IMR-90 (cell line): ENCODE measurements at regions not wholly inside any gene's neighbourhood (a gene's known extent, or its start where the extent isn't known, plus 50 kb on each side); places are given as distances from the start of the nearest gene placed in this dataset.

ENCODE experiments used
- ATAC-seq: fragments of 200-7000 bp; cut with Tn5 transposase; 2 replicates; pipeline ENCODE4 v1.9.1; 2020; ENCODE audit warnings: low read depth, mild to moderate bottlenecking, moderate library complexity
- BruUV-seq: library from RNA; stranded (reverse); fragments of 400-500 nt; replicated peaks from 2 replicates; lab custom pipeline; 2021; lab: Mats Ljungman, UMichigan
- CTCF ChIA-PET: fragments of 300-600 bp; formaldehyde crosslinking; extraction: SDS; loops from one replicate; lab custom pipeline; 2021; ENCODE audit warnings: antibody characterized with exemption; lab: Yijun Ruan, JAX
- POLR2A ChIA-PET: fragments of 300-600 bp; sonication (Branson Sonifier 250); formaldehyde crosslinking; loops from one replicate; lab custom pipeline; 2022; ENCODE audit warnings: antibody characterized with exemption; ENCODE audit not compliant: unreplicated experiment; lab: Charles Lee
- DNase-seq: peaks from one replicate; pipeline ENCODE4 v3.0.0; 2013
- H2AFZ ChIP-seq: replicated peaks from 2 replicates; pipeline ENCODE3; 2013; ENCODE audit warnings: low read length, mild to moderate bottlenecking; ENCODE audit not compliant: poor library complexity
- H2AK5ac ChIP-seq: 2 replicates; pipeline ENCODE4 v1.6.1; 2013; ENCODE audit warnings: low read depth, low read length, inconsistent platforms
- H2AK9ac ChIP-seq: replicated peaks from 2 replicates; pipeline ENCODE3; 2013; ENCODE audit warnings: mild to moderate bottlenecking, low read depth, low read length, moderate library complexity; ENCODE audit not compliant: poor library complexity
- H2BK120ac ChIP-seq: 2 replicates; pipeline ENCODE4 v1.6.1; 2013; ENCODE audit warnings: low read depth, low read length, inconsistent platforms
- H2BK15ac ChIP-seq: 3 replicates; pipeline ENCODE4 v1.6.1; 2013; ENCODE audit warnings: low read depth, low read length, inconsistent platforms
- H2BK20ac ChIP-seq: 2 replicates; pipeline ENCODE4 v1.6.1; 2013; ENCODE audit warnings: low read depth, mild to moderate bottlenecking, inconsistent platforms, low read length, moderate library complexity
- H2BK5ac ChIP-seq: 2 replicates; pipeline ENCODE4 v1.6.1; 2013; ENCODE audit warnings: mild to moderate bottlenecking, low read depth, low read length, inconsistent platforms; ENCODE audit not compliant: poor library complexity, severe bottlenecking
- H3K14ac ChIP-seq: replicated peaks from 2 replicates; pipeline ENCODE4 v1.6.1; 2013; ENCODE audit warnings: low read depth, low read length, inconsistent platforms
- H3K18ac ChIP-seq: 2 replicates; pipeline ENCODE4 v1.6.1; 2013; ENCODE audit warnings: low read depth, low read length, control low read depth
- H3K23ac ChIP-seq: 2 replicates; pipeline ENCODE4 v1.6.1; 2013; ENCODE audit warnings: low read depth, low read length, inconsistent platforms
- H3K27ac ChIP-seq: 2 replicates; pipeline ENCODE4 v1.5.1; 2013; ENCODE audit warnings: mild to moderate bottlenecking, control low read depth, low read length; ENCODE audit not compliant: insufficient read depth
- H3K27me3 ChIP-seq: 2 replicates; pipeline ENCODE4 v1.6.1; 2013; ENCODE audit warnings: low read length; ENCODE audit not compliant: control insufficient read depth, insufficient read depth
- H3K36me3 ChIP-seq: 2 replicates; pipeline ENCODE4 v1.6.1; 2013; ENCODE audit warnings: low read length, mixed read lengths; ENCODE audit not compliant: control insufficient read depth, insufficient read depth
- H3K4ac ChIP-seq: 2 replicates; pipeline ENCODE4 v1.6.1; 2013; ENCODE audit warnings: low read depth, low read length, inconsistent platforms
- H3K4me1 ChIP-seq: 2 replicates; pipeline ENCODE4 v1.6.1; 2013; ENCODE audit warnings: low read length, mixed read lengths; ENCODE audit not compliant: control insufficient read depth, insufficient read depth
- H3K4me2 ChIP-seq: 2 replicates; pipeline ENCODE4 v1.6.1; 2013; ENCODE audit warnings: low read depth, mild to moderate bottlenecking, control low read depth, low read length, moderate library complexity
- H3K4me3 ChIP-seq: 2 replicates; pipeline ENCODE4 v1.5.1; 2013; ENCODE audit warnings: low read depth, mild to moderate bottlenecking, control low read depth, low read length, moderate library complexity; ENCODE audit not compliant: insufficient read depth
- H3K56ac ChIP-seq: 2 replicates; pipeline ENCODE4 v1.6.1; 2013; ENCODE audit warnings: low read length, inconsistent platforms; ENCODE audit not compliant: insufficient read depth; ENCODE audit errors: extremely low read depth
- H3K79me1 ChIP-seq, 2 experiments: 2 replicates each; pipeline ENCODE4 v1.6.1; 2013; ENCODE audit warnings: low read length in 2 of 2, inconsistent platforms in 1 of 2, low read depth in 1 of 2
- H3K9ac ChIP-seq: 2 replicates; pipeline ENCODE4 v1.6.1; 2013; ENCODE audit warnings: low read depth, low read length, control low read depth
- H3K9me1 ChIP-seq: 2 replicates; pipeline ENCODE4 v1.6.1; 2013; ENCODE audit warnings: low read length, inconsistent platforms; ENCODE audit not compliant: insufficient read depth
- H3K9me3 ChIP-seq: 2 replicates; pipeline ENCODE4 v1.6.1; 2013; ENCODE audit warnings: low read length; ENCODE audit not compliant: control insufficient read depth, insufficient read depth
- H4K20me1 ChIP-seq: 2 replicates; pipeline ENCODE4 v1.6.1; 2013; ENCODE audit warnings: low read length, inconsistent platforms; ENCODE audit not compliant: insufficient read depth
- H4K5ac ChIP-seq: 2 replicates; pipeline ENCODE4 v1.6.1; 2013; ENCODE audit warnings: mild to moderate bottlenecking, low read depth, low read length, control low read depth
- H4K8ac ChIP-seq, 2 experiments: 2 replicates each; pipeline ENCODE4 v1.6.1; 2013; ENCODE audit warnings: low read depth in 2 of 2, low read length in 2 of 2, control low read depth in 1 of 2, inconsistent platforms in 1 of 2
- H4K91ac ChIP-seq: 2 replicates; pipeline ENCODE4 v1.6.1; 2013; ENCODE audit warnings: low read depth, low read length, inconsistent platforms; ENCODE audit not compliant: insufficient read depth
- BHLHE40 ChIP-seq: fragments of 150-350 bp; IDR thresholded peaks from 2 replicates; pipeline ENCODE4 v1.6.1; 2016; ENCODE audit warnings: mild to moderate bottlenecking, low read depth, low read length
- CEBPB ChIP-seq: IDR thresholded peaks from 2 replicates; pipeline ENCODE4 v1.6.1; 2012; ENCODE audit warnings: low read depth, low read length, improper control_type of control experiment
- CHD1 ChIP-seq: IDR thresholded peaks from 2 replicates; pipeline ENCODE4 v1.6.1; 2012; ENCODE audit warnings: low read depth, low read length, improper control_type of control experiment
- FOS ChIP-seq: fragments of 150-350 bp; IDR thresholded peaks from 2 replicates; pipeline ENCODE4 v1.6.1; 2016; ENCODE audit warnings: low read depth, low read length
- MAFK ChIP-seq: IDR thresholded peaks from 2 replicates; pipeline ENCODE4 v1.6.1; 2012; ENCODE audit warnings: low read depth, low read length, improper control_type of control experiment
- MAZ ChIP-seq: IDR thresholded peaks from 2 replicates; pipeline ENCODE4 v1.6.1; 2012; ENCODE audit warnings: low read depth, mild to moderate bottlenecking, low read length, improper control_type of control experiment, moderate library complexity, borderline replicate concordance
- MXI1 ChIP-seq: IDR thresholded peaks from 2 replicates; pipeline ENCODE4 v1.6.1; 2012; ENCODE audit warnings: low read depth, mild to moderate bottlenecking, low read length, moderate library complexity, borderline replicate concordance
- NFE2L2 ChIP-seq: fragments of 150-350 bp; IDR thresholded peaks from 2 replicates; pipeline ENCODE4 v1.6.1; 2016; ENCODE audit warnings: low read depth, mild to moderate bottlenecking, low read length
- POLR2A ChIP-seq: IDR thresholded peaks from 2 replicates; pipeline ENCODE4 v1.6.1; 2012; ENCODE audit warnings: mild to moderate bottlenecking, low read depth, low read length
- RAD21 ChIP-seq: IDR thresholded peaks from 2 replicates; pipeline ENCODE4 v1.6.1; 2012; ENCODE audit warnings: low read length, improper control_type of control experiment
- RCOR1 ChIP-seq: IDR thresholded peaks from 2 replicates; pipeline ENCODE4 v1.6.1; 2012; ENCODE audit warnings: mild to moderate bottlenecking, low read length, improper control_type of control experiment; ENCODE audit not compliant: insufficient replicate concordance
- RFX5 ChIP-seq: IDR thresholded peaks from 2 replicates; pipeline ENCODE4 v1.8.0; 2012; ENCODE audit warnings: low read depth, mild to moderate bottlenecking, low read length, moderate library complexity
- SMC3 ChIP-seq: fragments of 150-350 bp; IDR thresholded peaks from 2 replicates; pipeline ENCODE4 v1.6.1; 2016; ENCODE audit warnings: low read depth, mild to moderate bottlenecking, antibody characterized with exemption, low read length, moderate library complexity
- USF2 ChIP-seq: fragments of 150-350 bp; IDR thresholded peaks from 2 replicates; pipeline ENCODE4 v1.6.1; 2017; ENCODE audit warnings: mild to moderate bottlenecking, antibody characterized with exemption, low read length, low read depth
- WGBS, 2 experiments: methylation state at CpG; one replicate each; pipeline versions ENCODE4 v1.1.5 to v1.1.7; 2013; ENCODE audit warnings: missing lambda C conversion rate in 2 of 2; ENCODE audit not compliant: insufficient read length in 1 of 2; ENCODE audit errors: extremely low coverage in 2 of 2; 5-methylcytosine and 5-hydroxymethylcytosine counted together
- dilution Hi-C: fragments of 300-500 bp; cut with HindIII; formaldehyde crosslinking; loops from one replicate; pipeline ENCODE4 v1.14.3; 2018; ENCODE audit warnings: low sequenced_read_pairs; ENCODE audit not compliant: unreplicated experiment
- in situ Hi-C: fragments of 300-500 bp; cut with MboI; formaldehyde crosslinking; loops from 3 replicates; pipeline ENCODE4 v1.14.3; 2019; ENCODE audit warnings: low sequenced_read_pairs, inconsistent platforms, mixed read lengths
- intact Hi-C: fragments of 100-400 bp; cut with micrococcal nuclease; formaldehyde crosslinking; loops from 2 replicates; pipeline ENCODE4 v1.10.0; 2022
- TF ChIP-seq, protein P1 (sequence below): conservative IDR thresholded peaks from 2 replicates; pipeline ENCODE4 v1.5.1; 2012; ENCODE audit warnings: mild to moderate bottlenecking, low read depth, low read length, improper control_type of control experiment
- TF ChIP-seq, protein P2 (sequence below): fragments of 150-350 bp; IDR thresholded peaks from 2 replicates; pipeline ENCODE4 v1.6.1; 2016; ENCODE audit warnings: low read depth, mild to moderate bottlenecking, low read length, moderate library complexity, borderline replicate concordance

DNA sequence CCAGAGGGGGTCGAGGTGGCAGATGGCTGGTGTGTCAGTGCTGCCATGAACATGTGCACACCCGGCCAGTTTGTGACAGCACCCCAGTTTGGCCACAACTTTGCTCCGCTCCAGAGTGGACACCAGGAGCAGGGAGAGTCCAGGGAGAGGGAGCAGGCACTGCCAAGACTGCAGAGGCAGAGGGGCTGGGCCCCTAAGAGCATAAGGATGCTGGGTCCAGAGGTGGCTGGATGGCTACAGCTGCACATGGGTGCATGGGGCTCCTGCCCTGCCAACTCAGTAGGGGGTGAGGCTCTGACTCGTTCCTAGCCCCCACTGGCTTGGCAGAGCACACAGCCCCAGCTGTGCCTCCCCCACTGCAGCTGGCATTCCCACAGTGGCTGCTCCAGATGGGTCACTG, 999.2 kb upstream of the CRIM1 start:
- Histone ChIP-seq H2BK5ac (no peak overlapping the region), H3K18ac (no peak overlapping the region), H3K23ac (no peak overlapping the region), H4K91ac (no peak overlapping the region), H2AFZ (no peak overlapping the region), H3K9me3 (peaks cover 10% of the 10 kb centered on the region; the same call in 1 of the 2 replicates), H3K27me3 (no peaks in the 10 kb centered on the region), H3K56ac (no peak overlapping the region), H4K8ac (no peak overlapping the region), H4K20me1 (no peaks in the 10 kb centered on the region), H2AK9ac (no peak overlapping the region), H3K9me1 (no peaks in the 10 kb centered on the region), H2BK120ac (no peak overlapping the region), H3K9ac (no peak overlapping the region), H3K27ac (no peak overlapping the region), H2BK20ac (no peak overlapping the region), H4K5ac (no peak overlapping the region), H3K4me1 (no peaks in the 10 kb centered on the region), H3K4me2 (no peak overlapping the region), H3K79me1 (no peaks in the 10 kb centered on the region), H3K36me3 (no peaks in the 10 kb centered on the region), H3K4me3 (no peak overlapping the region), H3K4ac (no peak overlapping the region), H3K14ac (no peak overlapping the region), H2AK5ac (no peak overlapping the region), H2BK15ac (no peak overlapping the region)
- intact Hi-C loops (no loop called here), dilution Hi-C loops (no loop called here), in situ Hi-C loops (no loop called here)
- BruUV-seq = no TSS peak
- DNase-seq (no peak), ATAC-seq (no peak)
- TF ChIP-seq FOS (no peak), CEBPB (no peak), POLR2A (no peak), USF2 (no peak), RAD21 (no peak), MAZ (no peak), BHLHE40 (no peak), RFX5 (no peak), CHD1 (no peak), NFE2L2 (no peak), RCOR1 (no peak), SMC3 (no peak), MAFK (no peak), MXI1 (no peak)
- TF ChIP-seq, protein P1, sequence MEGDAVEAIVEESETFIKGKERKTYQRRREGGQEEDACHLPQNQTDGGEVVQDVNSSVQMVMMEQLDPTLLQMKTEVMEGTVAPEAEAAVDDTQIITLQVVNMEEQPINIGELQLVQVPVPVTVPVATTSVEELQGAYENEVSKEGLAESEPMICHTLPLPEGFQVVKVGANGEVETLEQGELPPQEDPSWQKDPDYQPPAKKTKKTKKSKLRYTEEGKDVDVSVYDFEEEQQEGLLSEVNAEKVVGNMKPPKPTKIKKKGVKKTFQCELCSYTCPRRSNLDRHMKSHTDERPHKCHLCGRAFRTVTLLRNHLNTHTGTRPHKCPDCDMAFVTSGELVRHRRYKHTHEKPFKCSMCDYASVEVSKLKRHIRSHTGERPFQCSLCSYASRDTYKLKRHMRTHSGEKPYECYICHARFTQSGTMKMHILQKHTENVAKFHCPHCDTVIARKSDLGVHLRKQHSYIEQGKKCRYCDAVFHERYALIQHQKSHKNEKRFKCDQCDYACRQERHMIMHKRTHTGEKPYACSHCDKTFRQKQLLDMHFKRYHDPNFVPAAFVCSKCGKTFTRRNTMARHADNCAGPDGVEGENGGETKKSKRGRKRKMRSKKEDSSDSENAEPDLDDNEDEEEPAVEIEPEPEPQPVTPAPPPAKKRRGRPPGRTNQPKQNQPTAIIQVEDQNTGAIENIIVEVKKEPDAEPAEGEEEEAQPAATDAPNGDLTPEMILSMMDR = no peak
- TF ChIP-seq, protein P2, sequence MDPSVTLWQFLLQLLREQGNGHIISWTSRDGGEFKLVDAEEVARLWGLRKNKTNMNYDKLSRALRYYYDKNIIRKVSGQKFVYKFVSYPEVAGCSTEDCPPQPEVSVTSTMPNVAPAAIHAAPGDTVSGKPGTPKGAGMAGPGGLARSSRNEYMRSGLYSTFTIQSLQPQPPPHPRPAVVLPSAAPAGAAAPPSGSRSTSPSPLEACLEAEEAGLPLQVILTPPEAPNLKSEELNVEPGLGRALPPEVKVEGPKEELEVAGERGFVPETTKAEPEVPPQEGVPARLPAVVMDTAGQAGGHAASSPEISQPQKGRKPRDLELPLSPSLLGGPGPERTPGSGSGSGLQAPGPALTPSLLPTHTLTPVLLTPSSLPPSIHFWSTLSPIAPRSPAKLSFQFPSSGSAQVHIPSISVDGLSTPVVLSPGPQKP = no peak
- CTCF ChIA-PET = no interaction called here
- POLR2A ChIA-PET = no interaction called here
- 33% methylated on average over 3 of the region's 4 CpGs; no CpG with 5 or more reads in 1 of the 2 experiments for WGBS, 2 experiments
